Panc1 (cell line): ENCODE measurements at regions not wholly inside any gene's neighbourhood (a gene's known extent, or its start where the extent isn't known, plus 50 kb on each side); places are given as distances from the start of the nearest gene placed in this dataset.

ENCODE experiments used
- ATAC-seq: fragments of 200-7000 bp; cut with Tn5 transposase; 2 replicates; pipeline ENCODE4 v1.9.1; 2020; ENCODE audit warnings: mild to moderate bottlenecking, moderate library complexity
- BruUV-seq: library from RNA; stranded (reverse); fragments of 400-500 nt; replicated peaks from 2 replicates; lab custom pipeline; 2021; lab: Mats Ljungman, UMichigan
- CTCF ChIA-PET: fragments of 300-600 bp; sonication (Branson Sonifier 250); formaldehyde crosslinking; loops from one replicate; lab custom pipeline; 2022; ENCODE audit warnings: antibody characterized with exemption; lab: Charles Lee
- POLR2A ChIA-PET: fragments of 300-600 bp; sonication (Branson Sonifier 250); formaldehyde crosslinking; loops from one replicate; lab custom pipeline; 2022; ENCODE audit warnings: antibody characterized with exemption; lab: Charles Lee
- DNase-seq: peaks from one replicate; pipeline ENCODE4 v3.0.0-alpha.2; 2010; ENCODE audit warnings: low read depth, low spot score
- H3K27ac ChIP-seq: 2 replicates; pipeline ENCODE4 v1.5.1; 2011; ENCODE audit warnings: mild to moderate bottlenecking, low read length, inconsistent platforms
- H3K27me3 ChIP-seq: fragments of 200-500 bp; sonication (Bioruptor generic); 2 replicates; pipeline ENCODE4 v1.6.0; 2014; ENCODE audit warnings: low read length, inconsistent platforms; ENCODE audit not compliant: control insufficient read depth, insufficient read depth
- H3K36me3 ChIP-seq: fragments of 200-500 bp; sonication (Bioruptor generic); 2 replicates; pipeline ENCODE4 v1.5.1; 2014; ENCODE audit warnings: inconsistent platforms, mild to moderate bottlenecking, low read length, moderate library complexity; ENCODE audit not compliant: control insufficient read depth, insufficient read depth
- H3K4me1 ChIP-seq: 2 replicates; pipeline ENCODE4 v1.5.1; 2011; ENCODE audit warnings: inconsistent platforms, mild to moderate bottlenecking, low read length, moderate library complexity; ENCODE audit not compliant: control insufficient read depth, insufficient read depth
- H3K4me3 ChIP-seq, 2 experiments: 2 replicates each; pipeline ENCODE4 v1.5.1; 2011 to 2012; ENCODE audit warnings: low read depth in 2 of 2, low read length in 2 of 2, mild to moderate bottlenecking in 2 of 2, inconsistent platforms in 1 of 2, moderate library complexity in 1 of 2
- H3K9me3 ChIP-seq: fragments of 200-500 bp; sonication (Bioruptor generic); 2 replicates; pipeline ENCODE4 v1.5.1; 2014; ENCODE audit warnings: low read depth, mild to moderate bottlenecking, inconsistent platforms, low read length, moderate library complexity; ENCODE audit not compliant: control insufficient read depth, insufficient read depth
- CTCF ChIP-seq: fragments of 450-650 bp; IDR thresholded peaks from 2 replicates; pipeline ENCODE4 v1.5.1; 2017; ENCODE audit warnings: mild to moderate bottlenecking
- POLR2AphosphoS5 ChIP-seq: IDR thresholded peaks from 2 replicates; pipeline ENCODE4 v1.6.1; 2012; ENCODE audit warnings: mild to moderate bottlenecking, low read depth, low read length, moderate library complexity
- REST ChIP-seq, 2 experiments: IDR thresholded peaks; 2 replicates each; pipeline ENCODE4 v1.6.1; 2011 to 2012; ENCODE audit warnings: low read depth in 2 of 2, control low read depth in 1 of 2, low read length in 1 of 2, mild to moderate bottlenecking in 1 of 2, moderate library complexity in 1 of 2; ENCODE audit not compliant: insufficient read depth in 1 of 2
- SIN3A ChIP-seq: IDR thresholded peaks from 2 replicates; pipeline ENCODE4 v1.6.1; 2012; ENCODE audit warnings: low read depth, mild to moderate bottlenecking, low read length, moderate library complexity, borderline replicate concordance; ENCODE audit not compliant: insufficient read depth
- TCF7L2 ChIP-seq: IDR thresholded peaks from 2 replicates; pipeline ENCODE4 v1.6.1; 2011; ENCODE audit warnings: mild to moderate bottlenecking, low read depth, low read length, inconsistent platforms
- in situ Hi-C: cut with HindIII; loops from 2 replicates; pipeline ENCODE4 v1.10.0; 2016; ENCODE audit warnings: low sequenced_read_pairs, low pct_unique_long_range_greater_than_20kb
- intact Hi-C: fragments of 100-400 bp; cut with micrococcal nuclease; formaldehyde crosslinking; loops from one replicate; pipeline ENCODE4 v1.10.0; 2022; ENCODE audit not compliant: unreplicated experiment

GRCh38 chr18:25639596-25639995 lies 287.6 kb upstream of the ZNF521 start:
- Histone ChIP-seq H3K4me3 (no peak overlapping the region), H3K27me3 (no peaks in the 10 kb centered on the region), H3K27ac (no peak overlapping the region), H3K9me3 (no peaks in the 10 kb centered on the region), H3K4me1 (no peaks in the 10 kb centered on the region), H3K36me3 (no peaks in the 10 kb centered on the region)
- ATAC-seq (no peak), DNase-seq (no peak)
- ChIA-PET POLR2A (no interaction called here), CTCF (interaction anchor here (0.7 kb wide), 1 partner anchor 146 kb away, joined by 3 read pairs; no protein-coding TSS in a partner anchor)
- TF ChIP-seq TCF7L2 (no peak), SIN3A (no peak), POLR2AphosphoS5 (no peak), CTCF (no peak), REST (IDR thresholded peaks at IDR 0.05; ENCODE audit: insufficient read depth in 1 of 2, low read depth in 2 of 2, low read length in 1 of 2) (no peak)
- in situ Hi-C loops (no loop called here), intact Hi-C loops (no loop called here)
- BruUV-seq, result no TSS peak

- no peak overlapping the region for H3K4me3 ChIP-seq
- ATAC-seq, result no peak
- no peaks in the 10 kb centered on the region for H3K27me3 ChIP-seq
- DNase-seq, result no peak
- no peak overlapping the region for H3K27ac ChIP-seq
- no peaks in the 10 kb centered on the region for H3K36me3 ChIP-seq
- no peaks in the 10 kb centered on the region for H3K4me1 ChIP-seq
- POLR2A ChIA-PET, result no interaction called here
- CTCF ChIA-PET, result no interaction called here
- no peaks in the 10 kb centered on the region for H3K9me3 ChIP-seq
- no TSS peak for BruUV-seq
- in situ Hi-C loops, result no loop called here
- intact Hi-C loops, result no loop called here
- no peak for TF ChIP-seq SIN3A
- TF ChIP-seq CTCF, result no peak
- no peak for TF ChIP-seq POLR2AphosphoS5
- TF ChIP-seq TCF7L2, result no peak
- TF ChIP-seq REST (IDR thresholded peaks at IDR 0.05; ENCODE audit: insufficient read depth in 1 of 2, low read depth in 2 of 2, low read length in 1 of 2), result no peak
These were observed 281.6 kb upstream of the ZNF521 start for GRCh38 chr18:25633563-25633962.
